ENCODE measurements at regions not wholly inside any gene's neighbourhood (a gene's known extent, or its start where the extent isn't known, plus 50 kb on each side); places are given as distances from the start of the nearest gene placed in this dataset.
"Not testable (repeated sequence)": the region's sequence is repeated elsewhere in the genome, so short reads cannot be mapped to it uniquely, and the experiment has no call there.

DNA sequence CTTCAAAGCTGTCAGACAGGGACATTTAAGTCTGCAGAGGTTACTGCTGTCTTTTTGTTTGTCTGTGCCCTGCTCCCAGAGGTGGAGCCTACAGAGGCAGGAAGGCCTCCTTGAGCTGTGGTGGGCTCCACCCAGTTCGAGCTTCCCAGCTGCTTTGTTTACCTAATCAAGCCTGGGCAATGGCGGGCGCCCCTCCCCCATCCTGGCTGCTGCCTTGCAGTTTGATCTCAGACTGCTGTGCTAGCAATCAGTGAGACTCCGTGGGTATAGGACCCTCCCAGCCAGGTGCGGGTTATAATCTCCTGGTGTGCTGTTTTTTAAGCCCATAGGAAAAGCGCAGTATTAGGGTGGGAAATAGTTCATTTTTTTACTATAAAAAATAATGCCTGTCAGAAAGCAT is 894.2 kb downstream of the EFNA5 start:
- DNase-seq, result not testable (repeated sequence)

- DNase-seq, result no peak
Measured at GRCh38 chr5:106768392-106768791, 902.3 kb downstream of the EFNA5 start.

GRCh38 chr5:106766916-106767315 is 903.8 kb downstream of the EFNA5 start:
- DNase-seq, result no peak

- DNase-seq, result no peak
Measured at GRCh38 chr5:106759581-106759980, 911.2 kb downstream of the EFNA5 start.

GRCh38 chr5:106759152-106759551 is 911.6 kb downstream of the EFNA5 start:
- no peak for DNase-seq

GRCh38 chr5:106757672-106758071 is 913.1 kb downstream of the EFNA5 start:
- DNase-seq, result no peak

- DNase-seq, result no peak
Measured at GRCh38 chr5:106755789-106756188, 914.9 kb downstream of the EFNA5 start.

GRCh38 chr5:106755066-106755465 is 915.7 kb downstream of the EFNA5 start:
- no peak for DNase-seq

DNA sequence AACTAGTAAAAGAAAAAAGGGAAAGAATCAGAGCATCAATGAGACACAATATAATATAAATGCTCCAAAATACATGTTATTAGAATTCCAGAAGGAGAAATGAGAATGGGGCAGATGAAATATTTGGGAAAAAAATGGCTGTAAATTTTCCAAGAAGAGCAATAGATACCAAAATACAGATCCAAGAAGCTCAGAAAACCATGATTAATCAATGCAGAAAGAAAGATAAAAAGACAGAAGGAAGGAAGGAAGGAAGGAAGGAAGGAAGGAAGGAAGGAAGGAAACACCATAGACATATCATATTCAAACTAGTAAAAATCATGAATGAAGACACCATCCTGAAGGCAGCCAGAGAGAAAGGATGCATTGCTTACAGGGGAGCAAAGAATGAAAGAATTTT is 920.9 kb downstream of the EFNA5 start:
- no peak for DNase-seq

- DNase-seq, result no peak
Measured at GRCh38 chr5:106739127-106739526, 931.6 kb downstream of the EFNA5 start.

DNA sequence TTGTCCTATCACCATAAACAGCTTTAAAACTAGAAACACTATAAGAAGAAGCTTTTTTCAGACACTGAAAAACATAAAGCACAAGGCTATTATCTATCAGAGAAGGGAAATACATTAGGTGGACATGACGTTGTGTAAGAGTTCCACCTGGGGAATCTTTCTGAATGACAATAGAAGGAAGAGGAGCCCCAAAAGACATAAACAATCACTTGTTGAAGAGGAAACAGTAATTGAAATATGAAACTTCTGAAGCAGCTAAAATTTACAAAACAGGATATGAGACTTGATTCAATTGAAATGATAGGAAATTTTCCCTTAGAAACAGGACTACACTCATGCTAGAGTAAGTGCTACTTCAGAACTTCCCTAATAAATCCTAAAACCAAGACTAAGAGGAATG is 933.6 kb downstream of the EFNA5 start:
- DNase-seq, result no peak

GRCh38 chr5:106732624-106733023 is 938.1 kb downstream of the EFNA5 start:
- no peak for DNase-seq

DNA sequence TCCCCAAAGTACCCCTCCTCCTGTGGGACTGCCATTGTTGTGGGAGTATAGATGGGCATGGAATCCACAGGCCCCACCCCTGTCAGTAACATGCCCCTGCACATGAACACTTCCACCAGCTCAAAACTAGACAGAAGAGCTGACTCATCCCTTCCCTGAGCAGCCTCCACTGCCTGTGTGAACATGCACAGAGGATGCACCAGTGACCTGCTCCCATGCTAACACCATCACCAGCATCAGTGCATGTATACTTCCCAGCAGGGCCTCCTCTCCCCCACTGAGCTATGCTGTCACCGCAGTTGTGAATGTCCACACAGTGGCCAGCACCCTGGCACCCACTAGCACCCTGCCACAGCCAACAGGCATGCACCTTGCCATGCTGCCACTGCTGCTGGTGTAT is 939.8 kb downstream of the EFNA5 start:
- DNase-seq, result no peak

DNA sequence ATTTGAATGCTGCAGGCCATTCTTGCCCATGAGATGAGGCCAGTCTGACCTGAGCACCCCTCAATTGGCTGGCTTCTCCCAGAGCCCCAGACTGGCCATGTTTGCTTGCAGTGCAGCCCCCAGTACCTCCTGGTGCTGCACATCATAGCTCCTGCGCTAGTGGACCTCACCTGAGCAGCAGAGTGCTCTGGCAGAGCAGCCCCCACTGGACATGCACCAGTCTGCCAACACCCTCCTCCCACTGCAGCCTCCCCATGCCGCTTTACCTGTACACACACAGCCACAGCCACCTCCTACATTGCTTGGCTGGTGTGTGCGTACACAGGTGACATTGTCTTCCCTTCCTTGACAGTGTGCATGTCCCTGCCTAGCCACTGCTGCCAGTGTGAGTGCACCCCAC is 940.2 kb downstream of the EFNA5 start:
- no peak for DNase-seq

DNA sequence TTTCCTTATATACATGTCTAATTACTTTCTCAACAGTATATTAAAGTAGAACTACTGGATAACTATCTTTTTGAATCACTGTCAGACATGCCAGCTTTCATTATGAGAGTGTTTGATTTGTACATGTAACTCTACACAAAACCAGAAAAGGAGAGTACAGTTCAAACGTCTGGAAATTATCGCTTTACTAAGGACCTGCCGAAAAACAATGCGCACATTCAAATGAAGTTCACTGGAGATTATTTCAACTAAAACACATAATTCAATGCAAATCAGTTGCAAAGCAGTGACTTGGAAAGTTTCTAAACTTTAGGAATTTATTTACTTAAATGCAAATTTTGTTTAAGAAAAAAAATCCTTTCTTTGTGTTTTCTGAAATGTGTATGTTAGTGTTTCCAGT is 942.5 kb downstream of the EFNA5 start:
- DNase-seq, result no peak

- no peak for DNase-seq
Measured at GRCh38 chr5:106727071-106727470, 943.7 kb downstream of the EFNA5 start.

- no peak for DNase-seq
Measured at GRCh38 chr5:106720367-106720766, 950.4 kb downstream of the EFNA5 start.

DNA sequence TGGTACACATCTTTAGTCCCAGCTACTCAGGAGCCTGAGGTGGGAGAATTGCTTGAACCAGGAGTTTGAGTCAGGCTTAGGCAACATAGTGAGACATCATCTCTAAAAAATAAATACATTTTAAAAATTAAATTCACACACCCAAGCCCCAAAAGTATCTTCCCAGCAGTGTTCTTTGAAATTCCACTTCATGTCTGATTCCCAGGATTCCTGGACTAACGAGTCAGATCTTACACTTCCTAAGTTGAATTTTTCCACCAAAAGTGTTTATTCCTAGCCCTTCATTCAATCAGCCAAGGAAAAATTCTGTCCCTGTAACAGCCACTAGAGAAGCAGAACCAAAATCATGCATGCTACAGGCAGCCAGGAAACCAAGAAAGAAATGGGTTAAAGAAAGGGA is 970.9 kb downstream of the EFNA5 start:
- DNase-seq, result no peak

GRCh38 chr5:106699198-106699597 is 971.5 kb downstream of the EFNA5 start:
- DNase-seq, result no peak

DNA sequence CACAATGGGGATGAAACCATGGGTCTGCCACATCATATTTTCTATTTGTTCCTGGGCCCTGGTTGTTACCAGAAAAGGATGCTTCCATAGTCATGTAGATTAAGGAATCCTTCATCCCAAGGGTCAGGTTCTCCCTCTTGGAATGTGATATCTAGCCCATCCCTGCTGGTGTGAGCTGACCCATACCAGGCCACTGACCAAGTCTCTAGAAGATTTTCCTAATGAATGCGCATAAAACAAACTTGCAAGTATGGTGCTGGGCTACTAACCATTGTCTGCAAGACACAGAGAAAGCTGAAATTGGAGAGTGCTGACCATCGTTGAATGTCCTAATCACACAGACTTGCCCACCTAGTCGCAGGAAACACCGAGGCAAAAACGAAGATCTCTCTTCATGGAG is 972.6 kb downstream of the EFNA5 start:
- DNase-seq, result no peak

DNA sequence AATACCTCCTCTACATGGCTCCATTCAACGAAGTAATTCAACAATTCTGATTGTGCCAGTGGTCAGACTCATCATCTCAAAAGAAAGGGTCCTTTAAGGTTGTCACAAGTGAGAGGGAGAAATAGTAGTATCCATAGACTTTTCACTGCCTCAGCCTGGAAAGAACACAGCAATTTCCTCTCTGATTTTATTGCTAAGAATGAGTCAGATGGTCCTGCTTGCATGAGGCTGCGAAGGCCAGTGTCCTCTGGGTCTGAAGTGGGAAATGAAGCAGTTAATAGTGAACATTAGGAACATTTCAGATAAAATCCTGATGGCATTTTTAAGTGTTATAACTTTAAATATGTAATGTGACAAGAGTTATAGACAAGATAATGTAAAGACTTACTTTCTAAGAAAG is 979.0 kb downstream of the EFNA5 start:
- DNase-seq, result no peak

DNA sequence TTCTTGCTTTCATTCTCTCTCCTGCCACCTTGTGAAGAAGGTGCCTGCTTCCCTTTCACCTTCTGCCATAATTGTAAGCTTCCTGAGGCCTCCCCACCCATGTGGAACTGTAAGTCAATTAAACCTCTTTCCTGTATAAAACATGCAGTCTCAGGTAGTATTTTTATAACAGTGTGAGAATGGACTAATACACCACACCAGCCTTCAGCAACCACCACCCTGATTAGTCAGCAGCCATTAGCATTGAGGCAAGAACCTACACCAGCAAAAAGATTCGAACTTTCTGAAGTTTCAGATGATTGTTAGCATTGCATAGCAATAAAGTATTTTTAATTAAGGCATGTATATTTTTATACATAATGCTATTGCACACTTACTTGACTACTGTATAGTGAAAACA is 980.2 kb downstream of the EFNA5 start:
- no peak for DNase-seq

- no peak for DNase-seq
Measured at GRCh38 chr5:106680330-106680729, 990.4 kb downstream of the EFNA5 start.

DNA sequence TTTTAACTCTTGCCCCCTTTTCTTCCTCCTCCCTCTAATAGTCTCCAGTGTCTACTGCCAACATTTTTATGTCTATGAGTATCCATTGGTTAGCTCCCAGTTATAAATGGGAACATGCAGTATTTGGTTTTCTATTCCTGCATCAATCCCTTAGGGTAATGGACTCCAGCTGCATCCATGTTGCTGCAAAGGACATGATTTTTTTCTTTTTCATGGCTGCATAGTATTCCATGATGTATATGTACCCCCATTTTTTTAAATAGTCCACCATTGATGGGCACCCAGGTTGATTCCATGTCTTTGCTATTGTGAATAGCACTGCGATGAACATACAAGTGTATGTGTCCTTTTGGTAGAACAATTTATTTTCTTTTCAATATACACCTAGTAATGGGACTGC is 993.7 kb downstream of the EFNA5 start:
- no peak for DNase-seq

DNA sequence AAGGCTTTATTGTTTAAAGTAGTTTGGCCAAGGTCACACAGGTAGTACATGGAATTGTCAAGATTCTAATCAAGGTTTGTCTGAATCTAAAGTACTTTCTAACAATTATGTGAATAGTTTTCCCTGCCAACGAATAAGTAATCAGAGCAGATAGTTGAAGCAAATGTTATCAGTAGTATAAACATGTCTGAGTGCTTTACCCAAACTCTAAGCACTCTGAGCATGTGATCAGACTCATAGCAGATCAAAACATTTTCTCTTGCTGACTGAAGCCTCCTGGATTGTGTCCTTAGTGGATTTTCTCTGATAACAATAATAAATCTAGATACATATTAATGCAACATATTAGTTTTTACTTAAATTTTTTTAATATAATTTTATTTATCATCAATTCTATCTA is 995.0 kb downstream of the EFNA5 start:
- no peak for DNase-seq

GRCh38 chr5:106673941-106674340 is 996.8 kb downstream of the EFNA5 start:
- DNase-seq, result no peak
